Suprapubic skin (tissue), 4 donors: ENCODE measurements at regions not wholly inside any gene's neighbourhood (a gene's known extent, or its start where the extent isn't known, plus 50 kb on each side); places are given as distances from the start of the nearest gene placed in this dataset.

Source experiments
- DNase-seq, 2 donors: peaks; one replicate each; pipeline ENCODE4 v3.0.0-alpha.2; 2019; ENCODE audit warnings: low spot score in 2 of 2
- H3K27ac ChIP-seq: fragments of 200-600 bp; sonication (generic); one replicate; pipeline ENCODE4 v1.5.1; 2019
- H3K27me3 ChIP-seq: fragments of 200-600 bp; sonication (generic); one replicate; pipeline ENCODE4 v1.5.1; 2019
- H3K36me3 ChIP-seq: fragments of 200-600 bp; sonication (generic); one replicate; pipeline ENCODE4 v1.5.1; 2019
- H3K4me1 ChIP-seq: fragments of 200-600 bp; sonication (generic); one replicate; pipeline ENCODE4 v1.5.1; 2019
- H3K4me3 ChIP-seq: fragments of 200-600 bp; sonication (generic); one replicate; pipeline ENCODE4 v1.5.1; 2019; ENCODE audit warnings: mild to moderate bottlenecking
- H3K9me3 ChIP-seq: fragments of 200-600 bp; sonication (generic); one replicate; pipeline ENCODE4 v1.5.1; 2019
- EP300 ChIP-seq: sonication (generic); formaldehyde crosslinking; IDR thresholded peaks from one replicate; pipeline ENCODE4 v1.6.1; 2017; ENCODE audit warnings: antibody characterized with exemption
- POLR2A ChIP-seq, 2 donors: fragments of 450-650 bp; IDR thresholded peaks; one replicate each; pipeline ENCODE4 v1.6.1; 2017; ENCODE audit warnings: antibody characterized with exemption in 2 of 2, mild to moderate bottlenecking in 2 of 2, moderate library complexity in 2 of 2
- POLR2AphosphoS5 ChIP-seq, 3 donors: sonication (generic); formaldehyde crosslinking; IDR thresholded peaks; one replicate each; pipeline ENCODE4 v1.6.1; 2017; ENCODE audit warnings: antibody characterized with exemption in 3 of 3
- WGBS: methylation state at CpG from one replicate; pipeline ENCODE4 v1.1.5; 2018; 5-methylcytosine and 5-hydroxymethylcytosine counted together
- TF ChIP-seq, protein P1 (sequence below), 2 donors: fragments of 200-600 bp in 1 of 2; fragments of 450-650 bp in 1 of 2; sonication (generic) in 1 of 2; IDR thresholded peaks; one replicate each; pipeline ENCODE4 v1.5.1; 2016 to 2019; ENCODE audit warnings: antibody characterized with exemption in 2 of 2, mild to moderate bottlenecking in 1 of 2, moderate library complexity in 1 of 2

DNA sequence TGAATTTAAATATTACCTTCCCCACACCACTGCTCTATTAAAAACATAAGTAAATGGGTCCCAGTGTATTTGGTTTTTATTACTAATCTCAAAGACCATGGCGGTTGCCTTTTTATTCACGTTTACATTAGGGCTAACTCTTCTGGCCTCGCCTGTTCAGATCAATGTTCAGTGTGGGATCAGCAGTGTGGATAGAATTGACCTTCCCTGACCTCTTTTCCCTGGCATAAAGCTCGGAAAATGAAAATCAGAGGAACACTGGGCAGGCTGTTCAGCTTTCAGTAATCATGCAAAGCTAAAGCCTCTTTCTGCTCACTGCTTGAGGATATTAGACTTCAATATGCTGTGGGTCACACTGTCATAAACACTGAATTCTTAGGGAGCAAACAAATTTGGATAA is 422.6 kb upstream of the ONECUT1 start:
- 81% methylated on average over 4 of the region's 4 CpGs for WGBS

DNA sequence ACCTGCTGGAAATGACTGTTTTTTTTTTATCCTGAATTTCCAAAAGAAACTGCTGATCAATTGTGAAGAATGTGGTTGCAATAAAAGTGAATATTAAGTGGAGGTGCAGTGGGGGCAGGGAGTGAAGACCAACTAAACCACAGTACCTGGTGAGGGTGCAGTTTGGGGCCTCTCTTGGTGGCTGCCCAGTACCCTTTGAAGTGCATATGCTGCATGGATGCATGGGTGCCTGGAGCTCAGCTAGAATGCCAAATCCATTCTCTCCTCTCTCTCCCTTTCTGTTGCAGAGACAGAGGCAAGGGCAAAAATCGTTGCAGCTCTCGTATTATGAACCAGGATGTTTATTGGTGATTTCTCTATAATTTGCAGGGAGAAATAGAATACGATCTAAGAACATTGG is 420.5 kb upstream of the ONECUT1 start:
- TF ChIP-seq, protein P1, sequence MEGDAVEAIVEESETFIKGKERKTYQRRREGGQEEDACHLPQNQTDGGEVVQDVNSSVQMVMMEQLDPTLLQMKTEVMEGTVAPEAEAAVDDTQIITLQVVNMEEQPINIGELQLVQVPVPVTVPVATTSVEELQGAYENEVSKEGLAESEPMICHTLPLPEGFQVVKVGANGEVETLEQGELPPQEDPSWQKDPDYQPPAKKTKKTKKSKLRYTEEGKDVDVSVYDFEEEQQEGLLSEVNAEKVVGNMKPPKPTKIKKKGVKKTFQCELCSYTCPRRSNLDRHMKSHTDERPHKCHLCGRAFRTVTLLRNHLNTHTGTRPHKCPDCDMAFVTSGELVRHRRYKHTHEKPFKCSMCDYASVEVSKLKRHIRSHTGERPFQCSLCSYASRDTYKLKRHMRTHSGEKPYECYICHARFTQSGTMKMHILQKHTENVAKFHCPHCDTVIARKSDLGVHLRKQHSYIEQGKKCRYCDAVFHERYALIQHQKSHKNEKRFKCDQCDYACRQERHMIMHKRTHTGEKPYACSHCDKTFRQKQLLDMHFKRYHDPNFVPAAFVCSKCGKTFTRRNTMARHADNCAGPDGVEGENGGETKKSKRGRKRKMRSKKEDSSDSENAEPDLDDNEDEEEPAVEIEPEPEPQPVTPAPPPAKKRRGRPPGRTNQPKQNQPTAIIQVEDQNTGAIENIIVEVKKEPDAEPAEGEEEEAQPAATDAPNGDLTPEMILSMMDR (IDR thresholded peaks at IDR 0.05), result no peak
- no peak for TF ChIP-seq EP300
- no peak for TF ChIP-seq POLR2AphosphoS5 (IDR thresholded peaks at IDR 0.05)
- no peak for TF ChIP-seq POLR2A (IDR thresholded peaks at IDR 0.05)
- Histone ChIP-seq H3K4me3 (no peak overlapping the region), H3K9me3 (peaks cover 3% of the 10 kb centered on the region), H3K36me3 (no peaks in the 10 kb centered on the region), H3K4me1 (no peaks in the 10 kb centered on the region), H3K27ac (no peak overlapping the region), H3K27me3 (no peaks in the 10 kb centered on the region)
- WGBS, result 62% methylated on average over 3 of the region's 3 CpGs
- DNase-seq, result no peak

More for the DNA sequence above, 422.6 kb upstream of the ONECUT1 start:
- no peaks in the 10 kb centered on the region for H3K9me3 ChIP-seq
- DNase-seq, result no peak
- H3K4me1 ChIP-seq, result no peaks in the 10 kb centered on the region
- TF ChIP-seq POLR2AphosphoS5 (IDR thresholded peaks at IDR 0.05), result no peak
- TF ChIP-seq, protein P1 (IDR thresholded peaks at IDR 0.05), result no peak
- no peak for TF ChIP-seq EP300
- TF ChIP-seq POLR2A (IDR thresholded peaks at IDR 0.05), result no peak
- H3K27me3 ChIP-seq, result no peaks in the 10 kb centered on the region
- H3K4me3 ChIP-seq, result no peak overlapping the region
- H3K36me3 ChIP-seq, result no peaks in the 10 kb centered on the region
- no peak overlapping the region for H3K27ac ChIP-seq

DNA sequence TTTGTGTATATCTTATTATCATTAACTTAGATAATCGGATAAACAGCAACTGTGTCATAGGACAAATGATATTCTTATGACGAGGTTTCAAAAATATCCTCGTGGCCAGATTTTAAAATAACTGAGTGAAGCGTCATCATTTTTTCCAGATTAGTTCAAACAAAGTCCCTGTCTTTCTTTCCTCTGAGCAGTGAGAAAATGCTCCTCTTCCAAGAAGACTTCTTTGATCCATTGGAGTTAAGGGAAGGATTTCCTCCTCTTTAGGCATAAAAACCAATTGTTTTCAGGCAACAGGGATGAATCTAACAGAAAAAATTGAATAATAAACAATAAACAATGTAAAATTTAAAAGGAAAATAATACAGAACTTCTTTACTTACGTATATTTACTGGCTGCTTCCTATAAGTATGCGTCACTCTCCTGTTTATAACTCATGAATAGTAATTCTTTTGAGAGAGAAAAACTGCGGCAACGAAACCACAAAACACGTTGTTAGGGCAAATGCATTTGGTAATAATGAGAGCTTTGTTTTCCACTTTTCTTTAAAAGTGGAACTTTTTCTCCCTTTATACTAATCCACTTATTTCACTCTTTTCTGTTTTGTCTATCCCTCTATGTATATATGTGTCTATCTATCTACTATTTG is 419.4 kb upstream of the ONECUT1 start:
- no peak overlapping the region for H3K27ac ChIP-seq
- no peak overlapping the region for H3K4me3 ChIP-seq
- TF ChIP-seq POLR2AphosphoS5 (IDR thresholded peaks at IDR 0.05) (no peak), EP300 (no peak), POLR2A (IDR thresholded peaks at IDR 0.05) (no peak)
- TF ChIP-seq, protein P1 (IDR thresholded peaks at IDR 0.05), result no peak
- H3K36me3 ChIP-seq, result no peaks in the 10 kb centered on the region
- WGBS, result 72% methylated on average over 9 of the region's 9 CpGs
- H3K9me3 ChIP-seq, result peaks cover 3% of the 10 kb centered on the region
- no peak for DNase-seq
- no peaks in the 10 kb centered on the region for H3K4me1 ChIP-seq
- H3K27me3 ChIP-seq, result no peaks in the 10 kb centered on the region

DNA sequence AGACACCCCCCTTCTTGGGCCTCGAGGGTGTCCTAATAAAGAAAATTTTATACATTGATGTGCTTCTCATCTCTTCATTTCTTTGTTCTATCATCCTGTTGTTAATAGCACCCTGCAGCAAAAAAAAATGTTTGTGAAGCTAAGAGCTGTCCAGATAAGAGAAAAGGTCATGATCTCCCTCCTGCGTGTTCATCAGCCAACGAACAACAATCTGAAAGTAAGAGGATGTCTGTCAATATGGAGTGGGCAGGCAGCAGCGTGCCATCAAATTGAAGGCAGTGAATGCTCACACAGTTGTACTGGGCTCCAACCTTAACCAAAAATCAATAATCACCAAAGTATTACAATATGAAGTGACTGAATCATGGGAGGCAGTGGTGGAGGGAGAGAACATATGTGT is 418.6 kb upstream of the ONECUT1 start:
- no peaks in the 10 kb centered on the region for H3K4me1 ChIP-seq
- no peaks in the 10 kb centered on the region for H3K27me3 ChIP-seq
- H3K36me3 ChIP-seq, result no peaks in the 10 kb centered on the region
- no peak for DNase-seq
- H3K9me3 ChIP-seq, result peaks cover 3% of the 10 kb centered on the region
- no peak overlapping the region for H3K4me3 ChIP-seq
- 55% methylated on average over 4 of the region's 4 CpGs for whole genome bisulfite sequencing
- TF ChIP-seq POLR2A (IDR thresholded peaks at IDR 0.05), result no peak
- TF ChIP-seq POLR2AphosphoS5 (IDR thresholded peaks at IDR 0.05), result no peak
- TF ChIP-seq, protein P1 (IDR thresholded peaks at IDR 0.05), result no peak
- no peak for TF ChIP-seq EP300
- no peak overlapping the region for H3K27ac ChIP-seq

GRCh38 chr15:53203454-53203853 is 413.3 kb upstream of the ONECUT1 start:
- Histone ChIP-seq H3K27me3 (peaks cover 4% of the 10 kb centered on the region), H3K27ac (no peak overlapping the region), H3K4me1 (no peaks in the 10 kb centered on the region), H3K9me3 (peaks cover 3% of the 10 kb centered on the region), H3K4me3 (no peak overlapping the region), H3K36me3 (no peaks in the 10 kb centered on the region)
- no peak for DNase-seq
- WGBS, result 55% methylated on average over 4 of the region's 4 CpGs
- TF ChIP-seq POLR2AphosphoS5 (IDR thresholded peaks at IDR 0.05) (no peak), EP300 (no peak), POLR2A (IDR thresholded peaks at IDR 0.05) (no peak)
- TF ChIP-seq, protein P1 (IDR thresholded peaks at IDR 0.05), result no peak
